Breast epithelium (tissue), 4 donors: ENCODE measurements at regions not wholly inside any gene's neighbourhood (a gene's known extent, or its start where the extent isn't known, plus 50 kb on each side); places are given as distances from the start of the nearest gene placed in this dataset.

Source experiments
- DNase-seq, 2 donors: peaks; one replicate each; pipeline ENCODE4 v3.0.0-alpha.2; 2019; ENCODE audit warnings: low spot score in 2 of 2
- H3K27ac ChIP-seq, 2 donors: fragments of 200-600 bp; sonication (generic) in 1 of 2; one replicate each; pipeline ENCODE4 v1.5.1; 2016 to 2019; ENCODE audit warnings: mild to moderate bottlenecking in 1 of 2
- H3K27me3 ChIP-seq, 2 donors: fragments of 200-600 bp; sonication (generic) in 1 of 2; one replicate each; pipeline versions ENCODE4 v1.5.1 to v1.6.0; 2017 to 2019; ENCODE audit warnings: control low read depth in 1 of 2, mild to moderate bottlenecking in 1 of 2
- H3K36me3 ChIP-seq: fragments of 200-600 bp; one replicate; pipeline ENCODE4 v1.5.1; 2019
- H3K4me1 ChIP-seq, 2 donors: fragments of 200-600 bp; sonication (generic); one replicate each; pipeline ENCODE4 v1.5.1; 2016 to 2019; ENCODE audit warnings: control low read depth in 1 of 2
- H3K4me3 ChIP-seq, 3 donors: fragments of 200-600 bp; sonication (generic); 1 replicate in 2 of 3; 2 replicates in 1 of 3; pipeline ENCODE4 v1.5.1; 2016 to 2019; ENCODE audit warnings: mild to moderate bottlenecking in 3 of 3, moderate library complexity in 2 of 3
- H3K9me3 ChIP-seq, 2 donors: fragments of 200-600 bp; sonication (generic) in 1 of 2; one replicate each; pipeline ENCODE4 v1.5.1; 2016 to 2019; ENCODE audit warnings: control low read depth in 1 of 2
- CTCF ChIP-seq, 3 donors: fragments of 450-650 bp; IDR thresholded peaks; one replicate each; pipeline ENCODE4 v1.5.1; 2016 to 2017; ENCODE audit warnings: antibody characterized with exemption in 3 of 3, mild to moderate bottlenecking in 3 of 3, moderate library complexity in 3 of 3
- POLR2A ChIP-seq: fragments of 450-650 bp; IDR thresholded peaks from one replicate; pipeline ENCODE4 v1.6.1; 2016; ENCODE audit warnings: antibody characterized with exemption, mild to moderate bottlenecking, moderate library complexity
- POLR2AphosphoS5 ChIP-seq, 3 donors: sonication (generic); formaldehyde crosslinking; IDR thresholded peaks; one replicate each; pipeline ENCODE4 v1.6.1; 2017; ENCODE audit warnings: antibody characterized with exemption in 3 of 3
- intact Hi-C: fragments of 100-400 bp; cut with DNase I; formaldehyde crosslinking; loops from one replicate; pipeline ENCODE4 v1.15.1; 2023; ENCODE audit warnings: low total_unique reads

GRCh38 chr7:54186336-54186735, 355.8 kb upstream of the VSTM2A start:
- TF ChIP-seq POLR2A (no peak), CTCF (IDR thresholded peaks at IDR 0.05) (no peak), POLR2AphosphoS5 (IDR thresholded peaks at IDR 0.05) (no peak)
- no peak for DNase-seq
- Histone ChIP-seq H3K4me1 (no peaks in the 10 kb centered on the region), H3K9me3 (no peaks in the 10 kb centered on the region), H3K36me3 (no peaks in the 10 kb centered on the region), H3K27ac (no peak overlapping the region), H3K4me3 (no peak overlapping the region), H3K27me3 (no peaks in the 10 kb centered on the region)
- intact Hi-C loops = no loop called here

GRCh38 chr7:54187886-54188685, 354.1 kb upstream of the VSTM2A start:
- Histone ChIP-seq H3K36me3 (no peaks in the 10 kb centered on the region), H3K4me1 (no peaks in the 10 kb centered on the region), H3K4me3 (no peak overlapping the region), H3K27ac (no peak overlapping the region), H3K27me3 (no peaks in the 10 kb centered on the region), H3K9me3 (no peaks in the 10 kb centered on the region)
- TF ChIP-seq POLR2AphosphoS5 (IDR thresholded peaks at IDR 0.05) (no peak), CTCF (IDR thresholded peaks at IDR 0.05) (no peak), POLR2A (no peak)
- intact Hi-C loops = no loop called here
- DNase-seq = no peak

- no peaks in the 10 kb centered on the region for H3K27me3 ChIP-seq
- H3K9me3 ChIP-seq = no peaks in the 10 kb centered on the region
- intact Hi-C loops = no loop called here
- no peak overlapping the region for H3K4me3 ChIP-seq
- no peaks in the 10 kb centered on the region for H3K36me3 ChIP-seq
- no peak for DNase-seq
- no peak overlapping the region for H3K27ac ChIP-seq
- H3K4me1 ChIP-seq = no peaks in the 10 kb centered on the region
- TF ChIP-seq POLR2A (no peak), CTCF (IDR thresholded peaks at IDR 0.05) (no peak), POLR2AphosphoS5 (IDR thresholded peaks at IDR 0.05) (no peak)
These were observed 353.3 kb upstream of the VSTM2A start for GRCh38 chr7:54188843-54189242.

GRCh38 chr7:54189330-54189729, 352.8 kb upstream of the VSTM2A start:
- intact Hi-C loops = no loop called here
- H3K27ac ChIP-seq = no peak overlapping the region
- no peaks in the 10 kb centered on the region for H3K9me3 ChIP-seq
- no peaks in the 10 kb centered on the region for H3K4me1 ChIP-seq
- TF ChIP-seq POLR2A = no peak
- no peak for TF ChIP-seq POLR2AphosphoS5 (IDR thresholded peaks at IDR 0.05)
- TF ChIP-seq CTCF (IDR thresholded peaks at IDR 0.05) = no peak
- no peak for DNase-seq
- no peaks in the 10 kb centered on the region for H3K36me3 ChIP-seq
- no peak overlapping the region for H3K4me3 ChIP-seq
- no peaks in the 10 kb centered on the region for H3K27me3 ChIP-seq

- no peaks in the 10 kb centered on the region for H3K36me3 ChIP-seq
- no peak for TF ChIP-seq POLR2A
- no peak for TF ChIP-seq POLR2AphosphoS5 (IDR thresholded peaks at IDR 0.05)
- no peak for TF ChIP-seq CTCF (IDR thresholded peaks at IDR 0.05)
- no peaks in the 10 kb centered on the region for H3K27me3 ChIP-seq
- no peak overlapping the region for H3K4me3 ChIP-seq
- no peaks in the 10 kb centered on the region for H3K4me1 ChIP-seq
- no peak for DNase-seq
- no peak overlapping the region for H3K27ac ChIP-seq
- H3K9me3 ChIP-seq = peaks cover 4 to 22% of the 10 kb centered on the region in 2 donors
- intact Hi-C loops = no loop called here
These were observed 340.7 kb upstream of the VSTM2A start for GRCh38 chr7:54201501-54201900.
